ENCODE measurements at regions not wholly inside any gene's neighbourhood (a gene's known extent, or its start where the extent isn't known, plus 50 kb on each side); places are given as distances from the start of the nearest gene placed in this dataset.

DNA sequence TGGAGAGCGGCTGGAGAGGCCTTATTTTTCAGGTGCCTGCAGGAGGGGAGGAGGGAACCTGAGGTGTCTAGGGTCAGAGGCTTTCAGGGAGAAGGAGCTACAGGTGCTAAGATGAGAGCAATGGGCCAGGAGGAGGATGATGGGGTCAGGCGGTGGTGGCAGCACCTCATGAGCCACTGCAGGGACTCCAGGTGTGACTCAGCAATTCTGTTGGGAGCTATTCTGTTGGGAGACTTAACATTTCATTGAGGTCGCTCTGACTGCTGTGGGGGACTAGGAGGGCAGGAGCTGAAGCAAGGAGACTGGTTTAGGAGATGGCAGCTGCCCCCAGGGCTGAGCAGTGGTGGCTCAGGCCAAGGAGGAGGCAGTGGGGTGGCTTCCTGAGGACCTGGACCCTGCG lies 65.0 kb downstream of the CLDN34 start:
- Histone ChIP-seq H3K9me3 (ENCODE audit: control insufficient read depth, insufficient read depth, low read length) (no peaks in the 10 kb centered on the region), H3K36me3 (ENCODE audit: control insufficient read depth, insufficient read depth, low read length) (no peaks in the 10 kb centered on the region), H2AK5ac (ENCODE audit: low read depth, low read length) (no peak overlapping the region), H3K27me3 (ENCODE audit: control insufficient read depth, insufficient read depth, low read length) (no peaks in the 10 kb centered on the region), H3K9ac (ENCODE audit: low read depth, low read length) (no peak overlapping the region), H3K14ac (replicated peaks; ENCODE audit: low read depth, low read length) (no peak overlapping the region), H2BK5ac (ENCODE audit: low read depth, low read length, poor library complexity, severe bottlenecking) (no peak overlapping the region), H2BK120ac (ENCODE audit: low read depth, low read length) (peak overlapping the region; percentile 45; the same call in 1 of the 2 replicates), H3K27ac (ENCODE audit: insufficient read depth, low read length) (no peak overlapping the region), H4K20me1 (ENCODE audit: insufficient read depth, low read length) (peaks cover 22% of the 10 kb centered on the region), H4K8ac (ENCODE audit: low read depth in 2 of 2, low read length in 2 of 2) (no peak overlapping the region), H2BK20ac (ENCODE audit: low read depth, low read length) (no peak overlapping the region), H2BK15ac (ENCODE audit: low read depth, low read length) (no peak overlapping the region; the same call in 2 of the 3 replicates), H4K5ac (ENCODE audit: low read depth, low read length) (no peak overlapping the region), H2AK9ac (replicated peaks; ENCODE audit: low read depth, low read length, poor library complexity) (no peak overlapping the region), H3K4me3 (ENCODE audit: insufficient read depth, low read depth, low read length) (no peak overlapping the region), H3K4me1 (ENCODE audit: control insufficient read depth, insufficient read depth, low read length) (peaks cover 11% of the 10 kb centered on the region), H3K4me2 (ENCODE audit: low read depth, low read length) (no peak overlapping the region), H2AFZ (replicated peaks; ENCODE audit: low read length, poor library complexity) (peak overlapping the region; percentile 54), H4K91ac (ENCODE audit: insufficient read depth, low read depth, low read length) (no peak overlapping the region), H3K4ac (ENCODE audit: low read depth, low read length) (peak overlapping the region; percentile 35; the same call in 1 of the 2 replicates), H3K18ac (ENCODE audit: low read depth, low read length) (0 out of 2 replicates have a peak overlapping the region, but pooled peaks have one; percentile 9), H3K79me1 (ENCODE audit: low read depth in 1 of 2, low read length in 2 of 2) (peaks cover 9 to 57% of the 10 kb centered on the region in 2 experiments), H3K9me1 (ENCODE audit: insufficient read depth, low read length) (peaks cover 5% of the 10 kb centered on the region), H3K23ac (ENCODE audit: low read depth, low read length) (no peak overlapping the region), H3K56ac (ENCODE audit: extremely low read depth, insufficient read depth, low read length) (no peak overlapping the region)
- dilution Hi-C loops (cut with HindIII; ENCODE audit: low sequenced_read_pairs, unreplicated experiment) (no loop called here), in situ Hi-C loops (cut with MboI; ENCODE audit: low sequenced_read_pairs) (no loop called here), intact Hi-C loops (cut with micrococcal nuclease) (no loop called here)
- ATAC-seq (ENCODE audit: low read depth) (no peak), DNase-seq (no peak)
- WGBS, 2 experiments (ENCODE audit: extremely low coverage in 2 of 2, insufficient read length in 1 of 2): 50% methylated on average over 1 of the region's 4 CpGs; no CpG with 5 or more reads in 1 of the 2 experiments
- POLR2A ChIA-PET (ENCODE audit: unreplicated experiment): no interaction called here
- CTCF ChIA-PET: no interaction called here
- peak; percentile 25; the same call in 1 of the 2 replicates for TF ChIP-seq MAFK (IDR thresholded peaks at IDR 0.05; ENCODE audit: low read depth, low read length)
- no peak for TF ChIP-seq POLR2A (IDR thresholded peaks at IDR 0.05; ENCODE audit: low read depth, low read length)
- TF ChIP-seq CHD1 (IDR thresholded peaks at IDR 0.05; ENCODE audit: low read depth, low read length): no peak
- peak; percentile 90 for TF ChIP-seq NFE2L2 (IDR thresholded peaks at IDR 0.05; ENCODE audit: low read depth, low read length)
- no TSS peak for BruUV-seq (replicated peaks)

Measured in IMR-90 (cell line).